ENCODE measurements at regions not wholly inside any gene's neighbourhood (a gene's known extent, or its start where the extent isn't known, plus 50 kb on each side); places are given as distances from the start of the nearest gene placed in this dataset.

DNA sequence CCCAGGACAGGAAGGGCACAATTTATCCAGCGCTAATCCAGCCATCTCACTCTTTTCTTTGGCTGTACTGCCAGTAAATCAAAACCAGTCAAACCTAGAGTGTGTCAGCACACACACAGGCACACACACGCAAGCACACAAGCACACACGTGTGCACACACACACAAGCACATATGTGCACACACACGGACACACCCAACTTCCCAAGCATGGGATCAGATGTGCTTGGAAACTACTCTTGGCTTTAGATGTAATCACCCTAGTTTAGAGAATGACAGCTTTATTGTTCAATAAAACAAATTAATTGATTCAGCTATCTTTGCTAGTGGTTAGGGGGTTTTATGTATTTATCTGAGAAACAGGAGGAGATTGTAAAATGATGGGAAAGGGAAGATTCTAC, 615.0 kb upstream of the MKI67 start:
- TF ChIP-seq CTCF (IDR thresholded peaks at IDR 0.05; ENCODE audit: borderline replicate concordance, extremely low read depth, low read length, poor library complexity, severe bottlenecking) (no peak), EZH2 (IDR thresholded peaks at IDR 0.05; ENCODE audit: borderline replicate concordance, low read depth, low read length, severe bottlenecking) (no peak)
